Keratinocyte (primary cell): ENCODE measurements at regions not wholly inside any gene's neighbourhood (a gene's known extent, or its start where the extent isn't known, plus 50 kb on each side); places are given as distances from the start of the nearest gene placed in this dataset.

Experiments
- DNase-seq: peaks from one replicate; pipeline ENCODE4 v3.0.0-alpha.2; 2011; ENCODE audit warnings: low read depth, missing footprints, low spot score
- FAIRE-seq: peaks from 2 replicates; lab custom pipeline; 2011; peaks lifted over from hg19 to GRCh38; lab: Jason Lieb, UNC
- H2AFZ ChIP-seq: 2 replicates; pipeline ENCODE4 v1.6.0; 2012; ENCODE audit warnings: low read length, control low read depth, inconsistent platforms; ENCODE audit not compliant: control insufficient read depth
- H3K27ac ChIP-seq: 2 replicates; pipeline ENCODE4 v1.5.1; 2011; ENCODE audit warnings: low read length; ENCODE audit not compliant: control insufficient read depth, insufficient read depth
- H3K27me3 ChIP-seq: 3 replicates; pipeline ENCODE4 v1.6.0; 2011; ENCODE audit warnings: low read length; ENCODE audit not compliant: control insufficient read depth, insufficient read depth; ENCODE audit errors: extremely low read depth
- H3K36me3 ChIP-seq, 2 experiments: 2 replicates in 1 of 2; 3 replicates in 1 of 2; pipeline ENCODE4 v1.5.1; 2011; ENCODE audit warnings: low read length in 2 of 2, mild to moderate bottlenecking in 1 of 2; ENCODE audit not compliant: control insufficient read depth in 2 of 2, insufficient read depth in 2 of 2; ENCODE audit errors: extremely low read depth in 1 of 2
- H3K4me1 ChIP-seq: 3 replicates; pipeline ENCODE4 v1.5.1; 2011; ENCODE audit warnings: low read length; ENCODE audit not compliant: control insufficient read depth, insufficient read depth; ENCODE audit errors: extremely low read depth
- H3K4me2 ChIP-seq: 3 replicates; pipeline ENCODE4 v1.6.0; 2011; ENCODE audit warnings: low read depth, low read length; ENCODE audit not compliant: control insufficient read depth, insufficient read depth; ENCODE audit errors: extremely low read depth
- H3K4me3 ChIP-seq, 3 experiments: fragments of 200-600 bp in 1 of 3; sonication (generic) in 1 of 3; 2 replicates in 2 of 3; 3 replicates in 1 of 3; pipeline ENCODE4 v1.5.1; 2011 to 2016; ENCODE audit warnings: low read length in 3 of 3, mild to moderate bottlenecking in 3 of 3, control low read depth in 2 of 3, inconsistent platforms in 1 of 3, low read depth in 1 of 3, mixed read lengths in 1 of 3, mixed run types in 1 of 3, moderate library complexity in 1 of 3; ENCODE audit not compliant: control insufficient read depth in 2 of 3, insufficient read depth in 2 of 3; ENCODE audit errors: extremely low read depth in 1 of 3
- H3K79me2 ChIP-seq: 2 replicates; pipeline ENCODE4 v1.6.0; 2012; ENCODE audit warnings: low read length; ENCODE audit not compliant: control insufficient read depth, insufficient read depth
- H3K9ac ChIP-seq: 3 replicates; pipeline ENCODE4 v1.6.0; 2011; ENCODE audit warnings: low read length; ENCODE audit not compliant: control insufficient read depth, insufficient read depth; ENCODE audit errors: extremely low read depth
- H3K9me1 ChIP-seq: 3 replicates; pipeline ENCODE4 v1.6.0; 2011; ENCODE audit warnings: low read length; ENCODE audit not compliant: control insufficient read depth, insufficient read depth; ENCODE audit errors: extremely low read depth
- H3K9me3 ChIP-seq: 2 replicates; pipeline ENCODE4 v1.5.1; 2012; ENCODE audit warnings: low read depth, low read length; ENCODE audit not compliant: control insufficient read depth
- H4K20me1 ChIP-seq: 3 replicates; pipeline ENCODE4 v1.6.0; 2011; ENCODE audit warnings: low read length; ENCODE audit not compliant: control insufficient read depth, insufficient read depth; ENCODE audit errors: extremely low read depth
- CTCF ChIP-seq, 3 experiments: IDR thresholded peaks in 1 of 3; conservative IDR thresholded peaks in 1 of 3; optimal IDR thresholded peaks in 1 of 3; 2 replicates in 2 of 3; 3 replicates in 1 of 3; pipeline versions ENCODE3 to v1.5.1; 2011; ENCODE audit warnings: low read length in 3 of 3, mild to moderate bottlenecking in 3 of 3, moderate library complexity in 2 of 3, control low read depth in 1 of 3, inconsistent platforms in 1 of 3; ENCODE audit not compliant: insufficient read depth in 2 of 3; ENCODE audit errors: extremely low read depth in 1 of 3
- EZH2 ChIP-seq: IDR thresholded peaks from one replicate; pipeline ENCODE4 v1.6.1; 2012; ENCODE audit warnings: inconsistent platforms, mild to moderate bottlenecking, low read length, moderate library complexity
- dilution Hi-C: fragments of 300-500 bp; cut with MboI; formaldehyde crosslinking; loops from one replicate; pipeline ENCODE4 v1.7.0; 2020; ENCODE audit warnings: low sequenced_read_pairs; ENCODE audit not compliant: extremely low pct_ligation_motif_present

GRCh38 chr5:89303033-89303480 lies 420.1 kb upstream of the MEF2C start:
- dilution Hi-C loops, result no loop called here
- FAIRE-seq (no peak), DNase-seq (no peak)
- Histone ChIP-seq H3K79me2 (no peaks in the 10 kb centered on the region), H3K9me3 (no peaks in the 10 kb centered on the region), H3K4me1 (no peaks in the 10 kb centered on the region), H3K4me3 (no peak overlapping the region), H4K20me1 (no peaks in the 10 kb centered on the region), H3K9ac (no peak overlapping the region), H3K4me2 (no peak overlapping the region), H3K36me3 (no peaks in the 10 kb centered on the region), H3K9me1 (no peaks in the 10 kb centered on the region), H3K27ac (no peak overlapping the region), H2AFZ (no peak overlapping the region), H3K27me3 (no peaks in the 10 kb centered on the region)
- TF ChIP-seq CTCF (optimal IDR thresholded peaks at IDR 0.05 in 1 of 3, IDR thresholded peaks at IDR 0.05 in 1 of 3, conservative IDR thresholded peaks at IDR 0.05 in 1 of 3; ENCODE audit: extremely low read depth in 1 of 3, insufficient read depth in 2 of 3, low read length in 3 of 3), result no peak
- no peak for TF ChIP-seq EZH2

- Histone ChIP-seq H4K20me1 (no peaks in the 10 kb centered on the region), H3K27ac (no peak overlapping the region), H3K4me3 (no peak overlapping the region), H3K79me2 (no peaks in the 10 kb centered on the region), H3K4me2 (no peak overlapping the region), H3K9ac (no peak overlapping the region), H3K27me3 (no peaks in the 10 kb centered on the region), H2AFZ (no peak overlapping the region), H3K9me3 (no peaks in the 10 kb centered on the region), H3K36me3 (no peaks in the 10 kb centered on the region), H3K9me1 (no peaks in the 10 kb centered on the region), H3K4me1 (no peaks in the 10 kb centered on the region)
- dilution Hi-C loops, result no loop called here
- TF ChIP-seq CTCF (optimal IDR thresholded peaks at IDR 0.05 in 1 of 3, IDR thresholded peaks at IDR 0.05 in 1 of 3, conservative IDR thresholded peaks at IDR 0.05 in 1 of 3; ENCODE audit: extremely low read depth in 1 of 3, insufficient read depth in 2 of 3, low read length in 3 of 3) (no peak), EZH2 (no peak)
- FAIRE-seq (no peak), DNase-seq (no peak)
Measured at GRCh38 chr5:89302102-89302891, 419.3 kb upstream of the MEF2C start.
